ENCODE measurements at regions not wholly inside any gene's neighbourhood (a gene's known extent, or its start where the extent isn't known, plus 50 kb on each side); places are given as distances from the start of the nearest gene placed in this dataset.

- Histone ChIP-seq H3K27me3 (ENCODE audit: insufficient read depth, low read length) (no peaks in the 10 kb centered on the region), H4K8ac (replicated peaks; ENCODE audit: insufficient read length, low read depth, low read length) (no peak overlapping the region), H2BK15ac (ENCODE audit: low read depth, low read length) (no peak overlapping the region), H2BK12ac (ENCODE audit: insufficient read length, low read depth, low read length) (no peak overlapping the region), H3K9ac (ENCODE audit: extremely low read depth, insufficient read length, low read length) (no peak overlapping the region), H3K14ac (ENCODE audit: insufficient read depth, low read length) (no peak overlapping the region), H3K23me2 (ENCODE audit: insufficient read length, low read depth, low read length, poor library complexity, severe bottlenecking) (no peaks in the 10 kb centered on the region), H2AK5ac (ENCODE audit: insufficient read length, low read length) (no peak overlapping the region), H4K91ac (ENCODE audit: insufficient read length, low read depth, low read length) (no peak overlapping the region), H3K4me2 (ENCODE audit: insufficient read depth, insufficient read length, low read length) (no peak overlapping the region), H4K20me1 (ENCODE audit: control insufficient read depth, insufficient read depth, insufficient read length) (no peaks in the 10 kb centered on the region), H2BK20ac (ENCODE audit: low read depth, low read length, poor library complexity, severe bottlenecking) (no peak overlapping the region), H3K9me3 (ENCODE audit: control insufficient read depth, low read depth, low read length) (no peaks in the 10 kb centered on the region), H3K79me1 (ENCODE audit: insufficient read depth, low read depth, low read length, poor library complexity, severe bottlenecking) (no peaks in the 10 kb centered on the region), H3K79me2 (ENCODE audit: insufficient read depth, low read length) (no peaks in the 10 kb centered on the region), H3K27ac (ENCODE audit: insufficient read length, low read depth, low read length) (no peak overlapping the region), H3K4me1 (ENCODE audit: insufficient read depth, low read length) (no peaks in the 10 kb centered on the region), H2AFZ (ENCODE audit: low read length) (no peak overlapping the region), H3K56ac (ENCODE audit: insufficient read length, low read depth, low read length) (no peak overlapping the region), H2BK120ac (ENCODE audit: low read depth, low read length, poor library complexity, severe bottlenecking) (no peak overlapping the region), H4K5ac (ENCODE audit: insufficient read length, low read depth, low read length) (no peak overlapping the region), H3K18ac (ENCODE audit: insufficient read length, low read depth, low read length) (no peak overlapping the region), H3T11ph (ENCODE audit: low read length) (no peak overlapping the region), H2BK5ac (ENCODE audit: insufficient read length, low read length) (no peak overlapping the region), H3K4ac (ENCODE audit: low read depth, low read length) (no peak overlapping the region), H3K23ac (ENCODE audit: insufficient read length, low read depth, low read length) (no peak overlapping the region)
- Mint-ChIP-seq H3K4me3 (no peak overlapping the region), H3K27me3 (ENCODE audit: low read depth) (peaks cover 4% of the 10 kb centered on the region), H3K9me3 (peaks cover 26 to 36% of the 10 kb centered on the region in 2 experiments), H3K27ac (no peak overlapping the region), H3K36me3 (ENCODE audit: insufficient read depth in 1 of 3, low read depth in 3 of 3) (peaks cover 15 to 31% (median 23%) of the 10 kb centered on the region in 3 experiments), H3K4me1 (peaks cover 9 to 10% of the 10 kb centered on the region in 2 experiments)
- no peak for DNase-seq
- no CpG with 5 or more reads among the region's 1 CpG for WGBS (ENCODE audit: extremely low coverage, insufficient read length, low lambda C conversion rate)
- TF ChIP-seq CTCF (conservative IDR thresholded peaks at IDR 0.05) = no peak
These were observed 325.1 kb upstream of the DDHD1 start for GRCh38 chr14:53478174-53478573.
